HG02798 (cell line): ENCODE measurements at regions not wholly inside any gene's neighbourhood (a gene's known extent, or its start where the extent isn't known, plus 50 kb on each side); places are given as distances from the start of the nearest gene placed in this dataset.
"Not testable (repeated sequence)": the region's sequence is repeated elsewhere in the genome, so short reads cannot be mapped to it uniquely, and the experiment has no call there.

ENCODE experiments used
- ATAC-seq: cut with Tn5 transposase; IDR thresholded peaks from one replicate; pipeline ENCODE4 v1.9.1; 2021; ENCODE audit warnings: mild to moderate bottlenecking; ENCODE audit not compliant: unreplicated experiment, poor library complexity

DNA sequence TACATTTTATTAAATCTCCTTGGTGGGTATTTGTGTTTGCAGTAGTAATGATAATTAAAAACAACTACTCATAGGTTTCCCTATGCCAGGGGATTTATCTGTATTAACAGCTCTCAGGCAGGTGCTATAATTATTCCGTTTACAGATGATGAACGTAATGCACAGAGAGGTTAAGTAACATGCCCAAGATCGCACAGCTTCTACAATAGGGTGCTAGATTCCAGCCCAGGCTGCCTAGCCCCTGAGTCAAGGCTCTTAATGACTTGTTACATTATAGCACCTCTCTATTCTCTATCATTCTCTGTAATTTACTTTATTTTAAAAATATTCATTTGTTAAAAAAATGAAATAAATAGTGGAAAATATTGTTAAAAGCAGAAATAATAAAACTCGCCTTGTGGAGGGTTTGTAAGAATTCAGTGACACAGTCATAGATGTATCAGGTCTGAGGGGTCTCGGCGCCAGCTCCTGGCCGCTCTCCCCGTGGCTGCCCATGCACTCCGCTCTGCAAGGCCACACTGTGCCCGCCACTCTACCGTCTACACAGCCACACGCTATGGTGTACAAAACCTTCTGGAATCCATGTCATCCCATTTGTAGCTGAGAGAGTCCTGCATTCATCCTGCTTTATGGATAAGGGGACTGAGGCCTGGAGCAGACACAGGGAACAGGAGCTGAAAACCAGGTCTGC lies 562.2 kb downstream of the MATN1 start:
- ATAC-seq = no peak

DNA sequence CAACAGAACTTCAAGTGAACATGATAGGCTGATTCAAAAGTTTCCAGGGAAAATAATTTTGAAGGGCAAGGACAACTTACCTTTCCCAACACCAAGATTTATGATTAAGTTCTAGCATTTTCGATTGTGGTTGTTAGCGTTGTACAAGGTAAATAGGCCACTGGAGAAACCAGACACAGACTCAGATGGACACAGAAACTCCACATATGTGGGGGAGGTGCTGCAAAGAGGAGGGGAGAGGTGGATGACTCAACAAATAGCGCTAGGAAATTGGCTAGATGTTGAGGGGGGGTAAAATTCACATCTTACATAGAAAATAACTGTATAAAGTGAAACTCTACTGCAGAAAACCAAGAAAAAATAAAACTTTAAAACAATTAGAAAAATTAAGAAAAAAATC lies 564.4 kb downstream of the MATN1 start:
- ATAC-seq = no peak

- ATAC-seq = not testable (repeated sequence)
These were observed 567.7 kb downstream of the MATN1 start for GRCh38 chr1:30155698-30156097.

GRCh38 chr1:30155253-30155652 lies 568.1 kb downstream of the MATN1 start:
- not testable (repeated sequence) for ATAC-seq

DNA sequence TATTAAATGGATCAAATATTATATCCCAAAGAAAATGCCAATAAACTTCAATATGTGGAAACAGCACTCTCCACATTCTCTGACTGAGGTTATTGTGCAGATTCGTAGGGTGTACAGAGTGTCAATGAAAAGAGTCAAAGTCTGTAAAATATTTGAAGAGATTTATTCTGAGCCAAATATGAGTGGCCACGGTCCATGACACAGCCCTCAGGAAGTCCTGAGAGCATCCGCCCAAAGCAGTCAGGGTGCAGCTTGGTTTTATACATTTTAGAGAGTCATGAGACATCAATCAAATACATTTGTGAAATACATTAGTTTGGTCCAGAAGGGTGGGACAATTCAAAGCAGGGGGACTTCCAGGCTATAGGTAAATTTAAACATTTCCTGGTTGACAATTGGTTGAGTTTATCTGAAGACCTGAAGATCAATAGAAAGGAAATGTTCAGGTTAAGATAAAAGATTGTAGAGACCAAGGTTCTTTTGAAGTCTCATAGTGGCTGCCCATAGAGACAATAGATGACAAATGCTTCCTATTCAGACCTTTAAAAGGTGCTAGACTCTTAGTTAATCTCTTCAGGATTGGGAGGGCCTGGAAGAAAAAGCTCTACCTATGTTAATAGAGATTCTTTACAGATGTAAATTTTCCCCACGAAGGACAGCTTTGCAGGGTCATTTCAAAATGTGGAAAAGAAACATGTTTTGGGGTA lies 569.5 kb downstream of the MATN1 start:
- ATAC-seq = no peak

- ATAC-seq = no peak
These were observed 571.6 kb downstream of the MATN1 start for GRCh38 chr1:30151826-30152225.

DNA sequence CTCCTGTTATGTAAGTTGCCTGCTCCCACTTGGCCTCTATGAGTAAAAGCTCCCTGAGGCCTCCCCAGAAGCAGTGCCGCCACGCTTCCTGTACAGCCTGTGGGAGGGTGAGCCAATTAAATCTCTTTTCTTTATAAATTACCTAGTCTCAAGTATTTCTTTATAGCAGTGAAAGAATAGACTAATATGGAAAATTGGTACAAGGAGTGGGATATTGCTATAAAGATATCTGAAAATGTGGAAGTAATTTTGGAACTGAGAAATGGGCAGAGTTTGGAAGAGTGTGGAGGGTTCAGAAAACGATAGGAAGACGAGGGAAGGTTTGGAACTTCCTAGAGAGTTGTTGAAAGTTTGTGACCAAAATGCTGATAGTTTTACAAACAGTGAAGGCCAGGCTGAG lies 572.3 kb downstream of the MATN1 start:
- no peak for ATAC-seq

- no peak for ATAC-seq
These were observed 574.2 kb downstream of the MATN1 start for GRCh38 chr1:30149226-30149625.

GRCh38 chr1:30148676-30149075 lies 574.7 kb downstream of the MATN1 start:
- ATAC-seq = no peak

DNA sequence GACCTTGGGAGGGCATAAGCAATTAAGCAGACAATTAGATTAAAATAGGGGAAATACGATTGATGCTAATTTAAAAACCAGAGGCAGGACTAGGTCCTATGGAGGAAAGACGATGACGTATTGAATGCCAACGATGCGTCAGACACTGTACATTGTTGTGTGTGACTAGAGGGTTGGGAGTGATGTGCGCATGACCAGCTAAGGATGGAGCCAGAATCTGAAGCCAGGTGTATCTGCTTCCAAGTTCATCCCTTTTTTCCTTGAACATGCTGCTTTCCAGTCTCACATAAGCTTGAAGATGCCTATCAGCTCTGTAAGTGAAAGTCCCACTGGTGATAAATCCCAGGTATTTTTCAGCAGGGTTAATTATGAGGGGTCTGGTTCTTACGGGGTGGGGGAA lies 576.2 kb downstream of the MATN1 start:
- no peak for ATAC-seq

DNA sequence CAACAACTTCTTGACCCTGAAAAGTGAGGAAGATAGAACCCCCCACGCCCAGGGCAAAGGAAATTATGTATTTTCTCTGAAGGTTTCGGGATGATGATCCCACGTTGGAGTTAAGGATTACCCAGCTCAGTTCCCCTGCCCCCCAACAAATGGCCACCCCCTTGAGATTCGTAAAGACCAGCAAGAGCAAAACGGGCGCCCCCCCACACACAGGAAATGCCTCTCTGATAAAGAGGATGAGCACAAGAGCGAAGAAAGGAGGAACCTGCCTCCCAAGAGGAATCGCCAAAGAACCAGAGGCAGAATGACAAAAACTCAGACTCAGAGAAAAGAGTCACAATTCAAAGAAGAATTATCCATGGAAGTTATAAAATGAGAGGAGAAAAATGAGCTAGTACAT lies 576.9 kb downstream of the MATN1 start:
- ATAC-seq = no peak

DNA sequence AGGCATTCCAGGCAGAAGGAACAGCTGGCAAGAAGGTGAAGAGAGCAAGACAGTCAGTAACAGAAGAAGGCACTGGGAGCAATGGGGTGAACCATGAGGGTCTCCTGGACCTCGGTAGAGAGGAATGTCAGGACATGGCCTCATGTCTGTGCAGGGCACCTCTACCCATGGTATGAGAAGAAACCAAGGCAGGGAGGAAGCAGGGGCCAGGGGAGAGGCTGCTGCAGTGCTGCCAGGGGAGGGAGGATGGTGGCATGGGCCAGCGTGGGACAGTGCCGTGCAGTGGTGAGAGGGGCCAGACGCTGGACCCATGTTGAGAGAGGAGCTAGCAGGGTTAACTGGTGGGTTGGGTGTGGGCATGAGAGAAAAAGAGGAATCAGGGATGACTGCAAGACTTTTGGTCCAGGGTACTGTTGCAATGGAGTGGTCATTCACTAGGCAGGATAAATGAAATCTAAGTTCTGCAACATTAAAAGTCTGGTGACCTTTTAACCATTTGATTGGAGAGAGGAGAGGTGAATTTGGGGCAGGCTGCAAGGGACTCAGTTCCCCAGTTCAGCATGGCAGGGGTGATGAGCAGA lies 577.6 kb downstream of the MATN1 start:
- no peak for ATAC-seq

- no peak for ATAC-seq
These were observed 578.6 kb downstream of the MATN1 start for GRCh38 chr1:30144831-30145230.

DNA sequence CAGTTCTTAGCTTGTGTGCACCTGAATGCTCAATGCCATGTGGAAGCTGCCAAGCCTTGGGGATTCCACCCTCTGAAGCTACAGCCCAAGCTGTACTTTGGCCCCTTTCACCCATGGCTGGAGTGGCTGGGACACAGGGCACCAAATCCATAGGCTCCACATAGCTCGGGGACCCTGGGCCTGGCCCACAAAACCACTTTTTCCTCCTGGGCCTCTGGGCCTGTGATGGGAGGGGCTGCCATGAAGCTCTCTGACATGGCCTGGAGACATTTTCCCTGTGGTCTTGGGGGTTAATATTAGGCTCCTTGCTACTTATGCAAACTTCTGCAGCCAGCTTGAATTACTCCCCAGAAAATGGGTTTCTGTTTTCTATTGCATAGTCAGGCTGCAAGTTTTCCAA lies 579.9 kb downstream of the MATN1 start:
- no peak for ATAC-seq

DNA sequence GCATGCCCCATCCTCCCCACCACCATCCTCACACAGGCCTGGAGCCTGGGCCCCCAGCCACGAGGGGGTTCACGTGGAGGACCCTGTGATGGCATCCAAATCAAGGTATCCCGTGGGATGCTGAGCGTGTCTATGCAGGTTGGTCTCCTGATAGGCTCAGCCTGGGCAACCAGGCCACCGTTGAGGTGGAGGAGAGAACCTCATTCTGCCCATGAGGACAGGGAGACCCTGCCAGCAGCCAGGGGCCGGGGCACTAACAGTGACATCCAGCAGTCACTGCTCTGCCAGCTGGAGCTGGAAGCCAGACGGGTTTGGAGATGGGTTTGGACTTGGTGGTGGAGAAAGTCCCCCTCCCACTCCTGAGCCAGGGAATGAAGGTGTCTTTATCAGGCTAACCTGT lies 582.8 kb downstream of the MATN1 start:
- no peak for ATAC-seq

GRCh38 chr1:30138891-30139290 lies 584.5 kb downstream of the MATN1 start:
- ATAC-seq = no peak

DNA sequence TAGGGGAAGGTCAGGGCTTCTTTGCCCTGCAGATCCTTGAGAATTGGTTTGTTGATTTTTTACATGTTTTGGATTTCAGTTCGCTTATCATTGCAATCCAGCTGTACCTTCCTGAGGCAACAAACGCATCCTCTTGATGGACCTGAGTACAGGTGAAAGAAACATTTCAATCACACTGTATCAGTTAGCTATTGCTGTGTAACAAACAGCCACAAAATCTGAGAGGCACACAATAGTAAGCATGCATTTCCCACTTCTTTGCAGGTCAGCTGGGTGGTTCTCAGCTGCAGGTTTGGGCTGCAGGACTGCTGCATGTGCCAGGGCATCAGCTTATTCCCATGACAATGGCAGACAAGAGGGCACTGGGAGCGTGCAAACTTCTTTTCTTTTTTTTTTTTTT lies 586.4 kb downstream of the MATN1 start:
- no peak for ATAC-seq

DNA sequence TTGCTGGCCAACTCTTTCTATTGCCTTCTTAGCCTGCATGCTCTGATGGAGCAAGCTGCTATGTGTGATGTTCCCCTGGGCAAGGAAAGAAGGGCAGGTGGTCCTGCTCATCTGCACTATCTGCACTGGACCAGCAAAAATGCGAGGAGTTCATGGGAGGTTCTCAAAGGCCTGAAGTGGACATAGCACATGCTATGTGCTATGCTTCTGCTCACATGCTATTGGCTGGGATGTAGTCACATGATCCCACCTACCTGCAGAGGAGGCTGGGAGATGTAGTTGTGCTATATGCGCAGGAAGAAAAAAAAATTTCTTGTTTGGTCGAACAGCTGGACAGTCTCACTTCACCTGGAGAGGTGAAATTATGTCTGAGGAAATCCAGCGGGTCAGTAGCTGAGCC lies 587.7 kb downstream of the MATN1 start:
- ATAC-seq = no peak

- ATAC-seq = no peak
These were observed 588.7 kb downstream of the MATN1 start for GRCh38 chr1:30134466-30135217.

GRCh38 chr1:30133414-30134055 lies 589.9 kb downstream of the MATN1 start:
- no peak for ATAC-seq
